Transverse colon (tissue), 4 donors: ENCODE measurements at regions not wholly inside any gene's neighbourhood (a gene's known extent, or its start where the extent isn't known, plus 50 kb on each side); places are given as distances from the start of the nearest gene placed in this dataset.

Experiments used
- small RNA-seq, 4 donors: library from RNA; depleted of rRNA; stranded (forward); fragments of <200 nt; gene quantifications; one replicate each; pipeline ENCODE3, GENCODE V24; 2016

Small RNA genes lying in the stretch of these regions (small RNA-seq; reads per million reads assigned to genes)
- gene RF00019 (0 reads per million in 4 donors), gene RNU4-63P (0 reads per million in 4 donors)
